Stimulated activated CD8-positive, alpha-beta memory T cell treated with anti-CD3 and anti-CD28 coated beads, Interleukin-7, amount 100 ng/mL, for 24 hours (primary cell): ENCODE measurements at regions not wholly inside any gene's neighbourhood (a gene's known extent, or its start where the extent isn't known, plus 50 kb on each side); places are given as distances from the start of the nearest gene placed in this dataset.

Experiments used
- DNase-seq: peaks from one replicate; pipeline ENCODE4 v3.0.0-alpha.2; 2020; ENCODE audit warnings: low read depth

GRCh38 chr6:133837801-133838349 lies 51.0 kb upstream of the TCF21 start:
- peak; percentile 32 for DNase-seq
